Astrocyte (in vitro differentiated cells and primary cell): ENCODE measurements at regions not wholly inside any gene's neighbourhood (a gene's known extent, or its start where the extent isn't known, plus 50 kb on each side); places are given as distances from the start of the nearest gene placed in this dataset.

ENCODE experiments used
- EZH2 ChIP-seq: IDR thresholded peaks from 2 replicates; pipeline ENCODE4 v1.6.1; 2012; ENCODE audit warnings: mild to moderate bottlenecking, low read length, inconsistent platforms; ENCODE audit not compliant: insufficient read depth
- TF ChIP-seq, protein P1 (sequence below): IDR thresholded peaks from 2 replicates; pipeline ENCODE4 v1.5.1; 2011; ENCODE audit warnings: low read depth, mild to moderate bottlenecking, inconsistent platforms, low read length, moderate library complexity; ENCODE audit not compliant: insufficient read depth

DNA sequence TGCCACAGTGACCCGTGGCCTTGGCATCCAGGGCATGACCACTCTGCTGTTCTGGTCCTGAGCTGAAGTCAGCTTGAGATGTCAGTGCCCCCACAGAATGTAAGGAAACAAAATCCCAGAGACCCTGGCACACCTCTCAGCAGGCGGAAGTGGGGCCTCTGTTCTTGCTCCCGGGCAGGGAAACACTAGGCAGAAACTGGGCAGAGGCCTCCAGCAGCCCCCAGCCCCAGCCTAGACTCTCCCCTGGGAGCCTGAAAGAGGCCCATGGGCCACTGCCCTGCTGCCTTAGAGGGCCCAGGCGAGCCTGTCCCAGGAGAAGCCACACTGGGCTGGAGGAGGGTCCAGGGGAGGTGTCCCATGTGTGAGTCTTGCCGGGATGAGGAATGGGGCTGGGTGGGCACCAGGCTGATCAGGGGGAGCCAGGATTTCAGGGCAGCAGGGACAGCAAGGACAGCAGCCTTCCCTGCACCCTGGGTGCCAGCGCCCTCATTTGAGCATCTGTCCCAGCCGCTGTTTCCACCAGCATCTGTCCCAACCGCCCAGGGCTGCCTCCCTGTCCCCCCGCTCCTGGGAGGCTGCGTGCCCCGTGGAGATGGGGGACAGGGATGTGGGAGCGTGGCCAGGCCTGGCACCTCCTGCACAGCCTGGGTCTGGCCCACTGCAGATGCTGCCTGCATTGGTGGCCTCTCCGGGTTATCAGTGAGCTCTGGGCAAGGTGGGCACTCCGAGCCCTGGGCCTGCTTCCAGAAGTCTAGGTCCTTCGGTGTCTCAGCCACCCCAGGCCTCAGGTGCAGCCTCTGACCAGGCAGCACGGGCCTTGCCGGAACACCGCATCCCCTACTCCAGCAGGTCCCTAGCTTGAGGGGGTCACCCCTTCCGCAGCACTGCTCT is 1072.4 kb downstream of the BRD1 start:
- TF ChIP-seq, protein P1, sequence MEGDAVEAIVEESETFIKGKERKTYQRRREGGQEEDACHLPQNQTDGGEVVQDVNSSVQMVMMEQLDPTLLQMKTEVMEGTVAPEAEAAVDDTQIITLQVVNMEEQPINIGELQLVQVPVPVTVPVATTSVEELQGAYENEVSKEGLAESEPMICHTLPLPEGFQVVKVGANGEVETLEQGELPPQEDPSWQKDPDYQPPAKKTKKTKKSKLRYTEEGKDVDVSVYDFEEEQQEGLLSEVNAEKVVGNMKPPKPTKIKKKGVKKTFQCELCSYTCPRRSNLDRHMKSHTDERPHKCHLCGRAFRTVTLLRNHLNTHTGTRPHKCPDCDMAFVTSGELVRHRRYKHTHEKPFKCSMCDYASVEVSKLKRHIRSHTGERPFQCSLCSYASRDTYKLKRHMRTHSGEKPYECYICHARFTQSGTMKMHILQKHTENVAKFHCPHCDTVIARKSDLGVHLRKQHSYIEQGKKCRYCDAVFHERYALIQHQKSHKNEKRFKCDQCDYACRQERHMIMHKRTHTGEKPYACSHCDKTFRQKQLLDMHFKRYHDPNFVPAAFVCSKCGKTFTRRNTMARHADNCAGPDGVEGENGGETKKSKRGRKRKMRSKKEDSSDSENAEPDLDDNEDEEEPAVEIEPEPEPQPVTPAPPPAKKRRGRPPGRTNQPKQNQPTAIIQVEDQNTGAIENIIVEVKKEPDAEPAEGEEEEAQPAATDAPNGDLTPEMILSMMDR: no peak
- no peak for TF ChIP-seq EZH2
